HL-60 (cell line): ENCODE measurements at regions not wholly inside any gene's neighbourhood (a gene's known extent, or its start where the extent isn't known, plus 50 kb on each side); places are given as distances from the start of the nearest gene placed in this dataset.

Experiments
- CTCF ChIP-seq: IDR thresholded peaks from one replicate; pipeline ENCODE4 v1.5.1; 2011; ENCODE audit warnings: low read length, control low read depth, inconsistent platforms; ENCODE audit not compliant: insufficient read depth
- REST ChIP-seq: IDR thresholded peaks from 2 replicates; pipeline ENCODE4 v1.6.1; 2012; ENCODE audit warnings: low read depth; ENCODE audit not compliant: insufficient replicate concordance
- SPI1 ChIP-seq: IDR thresholded peaks from 2 replicates; pipeline ENCODE4 v1.6.1; 2012; ENCODE audit warnings: low read depth, mild to moderate bottlenecking, borderline replicate concordance

- no peak for TF ChIP-seq SPI1
- no peak for TF ChIP-seq CTCF
- no peak for TF ChIP-seq REST
These were observed 361.9 kb upstream of the SMARCA2 start for GRCh38 chr9:1653282-1653681.
